ENCODE measurements at regions not wholly inside any gene's neighbourhood (a gene's known extent, or its start where the extent isn't known, plus 50 kb on each side); places are given as distances from the start of the nearest gene placed in this dataset.

- TF ChIP-seq E2F6 (IDR thresholded peaks at IDR 0.05) = no peak
- H2BK120ac ChIP-seq (replicated peaks; ENCODE audit: low read depth, low read length) = no peak overlapping the region
- no peak overlapping the region for H2AFZ ChIP-seq (ENCODE audit: low read length)
- H3K23me2 ChIP-seq (ENCODE audit: low read depth, low read length) = no peaks in the 10 kb centered on the region; the same call in 1 of the 2 replicates
- H4K20me1 ChIP-seq (replicated peaks in 1 of 2; ENCODE audit: control insufficient read depth in 1 of 2, insufficient read depth in 2 of 2, low read length in 2 of 2) = no peaks in the 10 kb centered on the region
- no peak overlapping the region for H3K23ac ChIP-seq (ENCODE audit: insufficient read length)
- no peak overlapping the region for H2BK20ac ChIP-seq (ENCODE audit: low read length)
- no peak overlapping the region for H2BK5ac ChIP-seq (ENCODE audit: low read depth, low read length)
- no peak overlapping the region for H4K91ac ChIP-seq (replicated peaks; ENCODE audit: insufficient read length, low read length)
- peaks cover 0 to 9% (median 4%) of the 10 kb centered on the region in 4 experiments; a peak in 4 of 7 replicates for H3K4me1 ChIP-seq (replicated peaks in 1 of 4; ENCODE audit: control insufficient read depth in 3 of 4, insufficient read depth in 4 of 4, low read length in 3 of 4)
- no peaks in the 10 kb centered on the region for H3K36me3 ChIP-seq (ENCODE audit: control insufficient read depth in 2 of 4, insufficient read depth in 4 of 4, low read length in 3 of 4)
- H3K27ac ChIP-seq (ENCODE audit: low read depth, low read length) = no peak overlapping the region
- no peaks in the 10 kb centered on the region for H3K79me1 ChIP-seq (ENCODE audit: low read depth, low read length)
- ChIA-PET CTCF (ENCODE audit: partially characterized antibody) (interaction anchor here (0.5 to 12.5 kb wide), 10 partner anchors 8 to 241 kb away, joined by 3 to 202 read pairs (median 8); no protein-coding TSS in a partner anchor), POLR2A (ENCODE audit: partially characterized antibody) (interaction anchor here (0.6 to 1.8 kb wide), 2 partner anchors 9 to 41 kb away, joined by 3 to 7 read pairs; no protein-coding TSS in a partner anchor)
- H2AK5ac ChIP-seq (ENCODE audit: low read depth, low read length) = no peak overlapping the region
- H4K8ac ChIP-seq (ENCODE audit: extremely low read depth, insufficient read depth, low read length) = no peak overlapping the region; the same call in 1 of the 2 replicates
- FAIRE-seq (no peak), DNase-seq (ENCODE audit: low read depth in 1 of 2, low spot score in 2 of 2) (no peak)
- H3K4me2 ChIP-seq (ENCODE audit: insufficient read depth in 1 of 2, low read depth in 2 of 2, low read length in 2 of 2) = no peak overlapping the region
- H2BK15ac ChIP-seq (ENCODE audit: low read length) = no peak overlapping the region; the same call in 1 of the 2 replicates
- no peak overlapping the region for H3K4ac ChIP-seq (replicated peaks; ENCODE audit: insufficient read length, low read depth, low read length)
- 88% methylated on average over 5 of the region's 5 CpGs; no CpG with 5 or more reads in 1 of the 2 experiments for WGBS, 2 experiments (ENCODE audit: extremely low coverage in 1 of 2, insufficient coverage in 1 of 2, insufficient read length in 1 of 2, insufficient replicate concordance in 2 of 2, low coverage in 1 of 2, low lambda C conversion rate in 2 of 2, missing lambda C conversion rate in 1 of 2)
- no peak overlapping the region for H4K5ac ChIP-seq (ENCODE audit: insufficient read length, low read depth, low read length)
- H3K27me3 ChIP-seq (replicated peaks in 1 of 4; ENCODE audit: control insufficient read depth in 3 of 4, extremely low read depth in 1 of 4, insufficient read depth in 3 of 4, low read length in 3 of 4) = peaks cover 7 to 36% (median 29%) of the 10 kb centered on the region in 4 experiments
- no peak overlapping the region for H2BK12ac ChIP-seq (ENCODE audit: low read depth, low read length)
- no peak overlapping the region for H3K18ac ChIP-seq (ENCODE audit: extremely low read depth, low read length)
- no peak overlapping the region for H3K9ac ChIP-seq (replicated peaks in 1 of 4; ENCODE audit: extremely low read depth in 1 of 4, low read depth in 3 of 4, low read length in 3 of 4)
- H3K56ac ChIP-seq (replicated peaks; ENCODE audit: insufficient read length, low read depth, low read length) = no peak overlapping the region
- no peaks in the 10 kb centered on the region for H3K9me3 ChIP-seq (ENCODE audit: insufficient read depth in 2 of 2, low read depth in 1 of 2, low read length in 1 of 2)
- no peaks in the 10 kb centered on the region; a peak in 1 of 4 replicates for H3K79me2 ChIP-seq (ENCODE audit: control insufficient read depth in 1 of 2, insufficient read depth in 2 of 2, low read length in 2 of 2)
- H3K14ac ChIP-seq (ENCODE audit: insufficient read length) = no peak overlapping the region
- no peak overlapping the region for H3K4me3 ChIP-seq (ENCODE audit: extremely low read depth in 1 of 4, insufficient read depth in 2 of 4, low read depth in 3 of 4, low read length in 4 of 4)
These were observed 142.7 kb downstream of the SMAD6 start for GRCh38 chr15:66844747-66845145.
